Hepatocyte (in vitro differentiated cells): ENCODE measurements at regions not wholly inside any gene's neighbourhood (a gene's known extent, or its start where the extent isn't known, plus 50 kb on each side); places are given as distances from the start of the nearest gene placed in this dataset.

ENCODE experiments used
- DNase-seq: peaks from one replicate; pipeline ENCODE4 v3.0.0-alpha.2; 2016; ENCODE audit warnings: low spot score
- H2AFZ ChIP-seq: fragments of 200-600 bp; sonication (generic); 2 replicates; pipeline ENCODE4 v1.6.0; 2016; ENCODE audit warnings: antibody characterized with exemption, mild to moderate bottlenecking
- H3K27ac ChIP-seq: fragments of 200-600 bp; sonication (generic); 2 replicates; pipeline ENCODE4 v1.5.1; 2016; ENCODE audit warnings: mild to moderate bottlenecking
- H3K27me3 ChIP-seq: fragments of 200-600 bp; sonication (generic); 2 replicates; pipeline ENCODE4 v1.6.1; 2016
- H3K36me3 ChIP-seq: fragments of 200-600 bp; sonication (generic); replicated peaks from 2 replicates; pipeline ENCODE4 v1.5.1; 2016; ENCODE audit warnings: low read depth; ENCODE audit not compliant: insufficient read depth
- H3K4me1 ChIP-seq: fragments of 200-600 bp; sonication (generic); 2 replicates; pipeline ENCODE4 v1.5.1; 2016; ENCODE audit warnings: mild to moderate bottlenecking, moderate library complexity; ENCODE audit not compliant: insufficient read depth
- H3K4me2 ChIP-seq: fragments of 200-600 bp; sonication (generic); 2 replicates; pipeline ENCODE4 v1.6.0; 2016
- H3K4me3 ChIP-seq: fragments of 200-600 bp; sonication (generic); 2 replicates; pipeline ENCODE4 v1.5.1; 2016; ENCODE audit warnings: mild to moderate bottlenecking
- H3K79me2 ChIP-seq: fragments of 200-600 bp; sonication (generic); 2 replicates; pipeline ENCODE4 v1.6.0; 2017; ENCODE audit warnings: mild to moderate bottlenecking
- H3K9me2 ChIP-seq: fragments of 200-600 bp; sonication (generic); replicated peaks from 2 replicates; pipeline ENCODE4 v1.6.0; 2017; ENCODE audit warnings: mild to moderate bottlenecking; ENCODE audit not compliant: insufficient read depth
- H3K9me3 ChIP-seq: fragments of 200-600 bp; sonication (generic); 2 replicates; pipeline ENCODE4 v1.5.1; 2016; ENCODE audit warnings: low read depth, mild to moderate bottlenecking
- H4K20me1 ChIP-seq: fragments of 200-600 bp; sonication (generic); 2 replicates; pipeline ENCODE4 v1.6.0; 2016; ENCODE audit warnings: mild to moderate bottlenecking; ENCODE audit not compliant: insufficient read depth, poor library complexity, severe bottlenecking
- EZH2 ChIP-seq: fragments of 200-600 bp; sonication (generic); IDR thresholded peaks from 2 replicates; pipeline ENCODE4 v1.6.1; 2016; ENCODE audit warnings: antibody characterized with exemption, mild to moderate bottlenecking, borderline replicate concordance
- EZH2phosphoT487 ChIP-seq: fragments of 200-600 bp; sonication (generic); IDR thresholded peaks from one replicate; pipeline ENCODE4 v1.6.1; 2018; ENCODE audit warnings: antibody characterized with exemption, mild to moderate bottlenecking, low read depth, moderate library complexity; ENCODE audit not compliant: unreplicated experiment, severe bottlenecking
- WGBS: methylation state at CpG from one replicate; pipeline ENCODE4 v1.1.6; 2016; ENCODE audit warnings: low lambda C conversion rate; ENCODE audit errors: missing lambda C conversion rate; 5-methylcytosine and 5-hydroxymethylcytosine counted together
- TF ChIP-seq, protein P1 (sequence below): fragments of 200-600 bp; sonication (generic); IDR thresholded peaks from 2 replicates; pipeline ENCODE4 v1.5.1; 2016; ENCODE audit warnings: antibody characterized with exemption, mild to moderate bottlenecking; ENCODE audit not compliant: poor library complexity

DNA sequence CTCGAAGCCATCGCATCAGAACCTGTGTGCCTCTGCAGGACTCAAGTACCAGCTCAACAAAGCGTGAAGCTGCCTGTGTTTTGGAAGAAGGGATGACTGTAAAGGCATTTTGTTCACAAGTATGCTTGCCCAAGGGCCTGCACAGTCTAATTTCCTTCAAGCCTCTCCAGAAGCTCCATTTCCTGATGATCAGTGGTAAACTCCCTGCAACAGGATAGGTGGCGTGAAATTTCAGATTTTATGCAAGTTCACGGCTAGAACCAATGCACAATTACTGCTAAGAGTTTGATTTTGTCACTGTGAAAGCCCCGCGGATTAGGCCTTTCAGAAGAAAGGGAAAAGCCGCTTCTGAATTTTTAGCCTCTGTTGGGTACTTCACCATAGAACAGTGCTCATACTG is 89.2 kb upstream of the TAPT1 start:
- no peak overlapping the region for H2AFZ ChIP-seq
- H3K36me3 ChIP-seq, result no peaks in the 10 kb centered on the region
- no peaks in the 10 kb centered on the region for H3K79me2 ChIP-seq
- H3K4me1 ChIP-seq, result no peaks in the 10 kb centered on the region
- no peaks in the 10 kb centered on the region for H3K27me3 ChIP-seq
- H3K9me3 ChIP-seq, result no peaks in the 10 kb centered on the region
- DNase-seq, result no peak
- H3K4me2 ChIP-seq, result no peak overlapping the region
- TF ChIP-seq EZH2, result no peak
- TF ChIP-seq, protein P1, sequence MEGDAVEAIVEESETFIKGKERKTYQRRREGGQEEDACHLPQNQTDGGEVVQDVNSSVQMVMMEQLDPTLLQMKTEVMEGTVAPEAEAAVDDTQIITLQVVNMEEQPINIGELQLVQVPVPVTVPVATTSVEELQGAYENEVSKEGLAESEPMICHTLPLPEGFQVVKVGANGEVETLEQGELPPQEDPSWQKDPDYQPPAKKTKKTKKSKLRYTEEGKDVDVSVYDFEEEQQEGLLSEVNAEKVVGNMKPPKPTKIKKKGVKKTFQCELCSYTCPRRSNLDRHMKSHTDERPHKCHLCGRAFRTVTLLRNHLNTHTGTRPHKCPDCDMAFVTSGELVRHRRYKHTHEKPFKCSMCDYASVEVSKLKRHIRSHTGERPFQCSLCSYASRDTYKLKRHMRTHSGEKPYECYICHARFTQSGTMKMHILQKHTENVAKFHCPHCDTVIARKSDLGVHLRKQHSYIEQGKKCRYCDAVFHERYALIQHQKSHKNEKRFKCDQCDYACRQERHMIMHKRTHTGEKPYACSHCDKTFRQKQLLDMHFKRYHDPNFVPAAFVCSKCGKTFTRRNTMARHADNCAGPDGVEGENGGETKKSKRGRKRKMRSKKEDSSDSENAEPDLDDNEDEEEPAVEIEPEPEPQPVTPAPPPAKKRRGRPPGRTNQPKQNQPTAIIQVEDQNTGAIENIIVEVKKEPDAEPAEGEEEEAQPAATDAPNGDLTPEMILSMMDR, result no peak
- TF ChIP-seq EZH2phosphoT487, result no peak
- no peaks in the 10 kb centered on the region for H3K9me2 ChIP-seq
- no peak overlapping the region for H3K4me3 ChIP-seq
- H4K20me1 ChIP-seq, result no peaks in the 10 kb centered on the region
- H3K27ac ChIP-seq, result no peak overlapping the region
- 94% methylated on average over 8 of the region's 8 CpGs for WGBS

DNA sequence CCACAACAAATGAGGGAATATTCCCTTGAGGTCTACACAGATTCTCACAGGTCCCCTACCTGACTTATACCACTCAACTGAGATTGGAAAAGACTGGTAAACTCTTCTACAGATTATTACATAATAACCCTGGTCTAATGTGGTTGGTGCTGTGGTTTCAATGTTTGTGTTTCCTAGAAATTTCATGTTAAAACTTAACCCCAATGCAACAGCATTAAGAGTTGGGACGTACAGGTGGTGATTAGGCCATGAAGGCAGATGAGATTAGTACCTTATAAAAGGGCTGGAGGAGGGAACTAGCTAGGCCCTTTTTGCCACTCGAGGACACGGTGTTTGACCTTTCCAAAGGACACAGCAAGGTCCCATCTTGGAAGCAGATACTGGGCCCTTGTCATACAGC is 84.3 kb upstream of the TAPT1 start:
- Histone ChIP-seq H3K9me2 (no peaks in the 10 kb centered on the region), H3K27ac (no peak overlapping the region), H3K9me3 (no peaks in the 10 kb centered on the region), H4K20me1 (no peaks in the 10 kb centered on the region), H3K4me2 (no peak overlapping the region), H3K36me3 (no peaks in the 10 kb centered on the region), H2AFZ (no peak overlapping the region), H3K27me3 (no peaks in the 10 kb centered on the region), H3K4me3 (no peak overlapping the region), H3K4me1 (no peaks in the 10 kb centered on the region), H3K79me2 (no peaks in the 10 kb centered on the region)
- TF ChIP-seq, protein P1, result no peak
- TF ChIP-seq EZH2 (no peak), EZH2phosphoT487 (no peak)
- DNase-seq, result no peak
- WGBS, result 71% methylated on average over 3 of the region's 3 CpGs

DNA sequence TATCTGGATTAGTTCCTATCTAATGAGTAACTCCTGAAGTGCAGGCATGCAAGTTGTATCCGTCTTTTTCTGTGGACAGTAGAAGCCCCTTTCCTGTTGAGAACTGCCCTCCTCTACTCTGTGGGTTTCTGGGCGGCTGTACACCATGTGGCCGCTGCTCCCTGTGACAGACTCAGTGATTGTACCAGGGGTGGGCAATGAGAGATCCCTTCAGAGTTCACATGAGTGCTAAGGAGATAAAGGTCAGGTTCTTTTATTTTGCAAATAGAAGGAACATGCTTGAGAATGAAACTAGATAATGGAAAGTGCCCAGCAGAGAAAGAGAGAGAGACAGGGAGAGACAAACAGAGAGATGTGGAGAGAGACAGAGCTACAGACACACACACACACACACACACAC is 76.4 kb upstream of the TAPT1 start:
- Histone ChIP-seq H2AFZ (no peak overlapping the region), H3K36me3 (no peaks in the 10 kb centered on the region), H3K4me3 (no peak overlapping the region), H3K9me2 (no peaks in the 10 kb centered on the region), H4K20me1 (no peaks in the 10 kb centered on the region), H3K4me2 (no peak overlapping the region), H3K27ac (no peak overlapping the region), H3K79me2 (no peaks in the 10 kb centered on the region), H3K4me1 (no peaks in the 10 kb centered on the region), H3K27me3 (no peaks in the 10 kb centered on the region), H3K9me3 (no peaks in the 10 kb centered on the region)
- no peak for TF ChIP-seq EZH2
- TF ChIP-seq, protein P1, result no peak
- no peak for TF ChIP-seq EZH2phosphoT487
- no peak for DNase-seq
- WGBS, result 66% methylated on average over 3 of the region's 3 CpGs

DNA sequence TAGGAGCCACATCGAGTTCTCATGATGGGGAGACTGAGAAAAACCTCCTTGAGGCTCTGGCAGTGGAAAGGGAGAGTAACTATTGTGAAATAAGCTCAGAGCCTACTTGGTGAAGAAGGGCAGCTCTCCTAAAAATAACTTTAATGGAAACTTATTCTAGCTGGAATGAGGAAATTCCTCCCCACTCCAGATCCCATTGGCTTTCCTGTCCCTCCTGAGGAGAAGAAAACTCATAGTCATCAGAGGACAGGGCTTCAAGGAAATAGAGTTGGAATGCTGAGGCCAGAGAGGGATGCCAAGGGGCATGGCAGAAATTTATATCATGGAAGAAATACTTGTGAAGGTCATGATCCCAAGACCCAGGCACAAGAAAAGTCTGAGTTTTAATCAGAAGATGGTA is 70.7 kb upstream of the TAPT1 start:
- no peak overlapping the region for H2AFZ ChIP-seq
- no peak overlapping the region for H3K4me2 ChIP-seq
- H3K9me2 ChIP-seq, result no peaks in the 10 kb centered on the region
- no peaks in the 10 kb centered on the region for H3K79me2 ChIP-seq
- 83% methylated on average over 1 of the region's 1 CpG for WGBS
- no peaks in the 10 kb centered on the region for H4K20me1 ChIP-seq
- H3K36me3 ChIP-seq, result no peaks in the 10 kb centered on the region
- no peaks in the 10 kb centered on the region for H3K27me3 ChIP-seq
- no peak overlapping the region for H3K4me3 ChIP-seq
- no peaks in the 10 kb centered on the region for H3K9me3 ChIP-seq
- H3K4me1 ChIP-seq, result no peaks in the 10 kb centered on the region
- DNase-seq, result no peak
- no peak overlapping the region for H3K27ac ChIP-seq
- TF ChIP-seq EZH2 (no peak), EZH2phosphoT487 (no peak)
- TF ChIP-seq, protein P1, result no peak
